GM12878 (cell line): ENCODE measurements at regions not wholly inside any gene's neighbourhood (a gene's known extent, or its start where the extent isn't known, plus 50 kb on each side); places are given as distances from the start of the nearest gene placed in this dataset.

Experiments used
- ATF7 ChIP-seq: fragments of 450-650 bp; IDR thresholded peaks from 2 replicates; pipeline ENCODE4 v1.6.1; 2016; ENCODE audit warnings: low read depth, mild to moderate bottlenecking
- BHLHE40 ChIP-seq, 2 experiments: fragments of 450-650 bp in 1 of 2; IDR thresholded peaks; 2 replicates each; pipeline ENCODE4 v1.6.1; 2011 to 2017; ENCODE audit warnings: low read depth in 2 of 2, borderline replicate concordance in 1 of 2, improper control_type of control experiment in 1 of 2, low read length in 1 of 2, mild to moderate bottlenecking in 1 of 2
- DPF2 ChIP-seq: fragments of 450-650 bp; IDR thresholded peaks from 2 replicates; pipeline ENCODE4 v1.6.1; 2017; ENCODE audit warnings: mild to moderate bottlenecking
- EGR1 ChIP-seq, 2 experiments: IDR thresholded peaks; 1 replicate in 1 of 2; 2 replicates in 1 of 2; pipeline ENCODE4 v1.6.1; 2011 to 2012; ENCODE audit warnings: low read depth in 2 of 2, low read length in 2 of 2, borderline replicate concordance in 1 of 2, mild to moderate bottlenecking in 1 of 2, moderate library complexity in 1 of 2
- EP300 ChIP-seq, 2 experiments: fragments of 150-350 bp in 1 of 2; IDR thresholded peaks; 2 replicates each; pipeline ENCODE4 v1.6.1; 2011 to 2012; ENCODE audit warnings: low read depth in 2 of 2, low read length in 2 of 2, borderline replicate concordance in 1 of 2, improper control_type of control experiment in 1 of 2, inconsistent platforms in 1 of 2; ENCODE audit not compliant: control insufficient read depth in 1 of 2
- GATAD2B ChIP-seq: fragments of 450-650 bp; conservative IDR thresholded peaks from 2 replicates; pipeline ENCODE4 v1.6.1; 2017; ENCODE audit warnings: low read depth, mild to moderate bottlenecking, moderate library complexity
- HDAC6 ChIP-seq: fragments of 200-600 bp; sonication (generic); IDR thresholded peaks from one replicate; pipeline ENCODE4 v1.8.0; 2017; ENCODE audit warnings: antibody characterized with exemption; ENCODE audit not compliant: unreplicated experiment
- KDM1A ChIP-seq: fragments of 200-600 bp; sonication (generic); IDR thresholded peaks from 2 replicates; pipeline ENCODE4 v1.6.1; 2016; ENCODE audit warnings: borderline replicate concordance
- MTA2 ChIP-seq: fragments of 450-650 bp; IDR thresholded peaks from 2 replicates; pipeline ENCODE4 v1.6.1; 2016; ENCODE audit warnings: low read depth, mild to moderate bottlenecking, moderate library complexity
- POLR2A ChIP-seq: IDR thresholded peaks from 2 replicates; pipeline ENCODE4 v1.6.1; 2011; ENCODE audit warnings: low read depth, mild to moderate bottlenecking, low read length
- POU2F2 ChIP-seq: IDR thresholded peaks from 3 replicates; pipeline ENCODE4 v1.6.1; 2011; ENCODE audit warnings: low read depth, mild to moderate bottlenecking, low read length, borderline replicate concordance
- RAD51 ChIP-seq: fragments of 450-650 bp; IDR thresholded peaks from 2 replicates; pipeline ENCODE4 v1.6.1; 2016; ENCODE audit warnings: moderate library complexity, mild to moderate bottlenecking, inconsistent platforms
- RCOR1 ChIP-seq: conservative IDR thresholded peaks from 2 replicates; pipeline ENCODE4 v1.6.1; 2012; ENCODE audit warnings: low read depth, low read length, improper control_type of control experiment
- RFX5 ChIP-seq: IDR thresholded peaks from 2 replicates; pipeline ENCODE4 v1.6.1; 2011; ENCODE audit warnings: low read depth, low read length, improper control_type of control experiment
- SIX5 ChIP-seq: IDR thresholded peaks from 2 replicates; pipeline ENCODE4 v1.6.1; 2011; ENCODE audit warnings: mild to moderate bottlenecking, low read depth, low read length, moderate library complexity; ENCODE audit not compliant: severe bottlenecking
- SMARCA5 ChIP-seq: fragments of 450-650 bp; IDR thresholded peaks from 2 replicates; pipeline ENCODE4 v1.6.1; 2017; ENCODE audit warnings: mild to moderate bottlenecking
- TCF3 ChIP-seq: IDR thresholded peaks from 2 replicates; pipeline ENCODE4 v1.6.1; 2012; ENCODE audit warnings: low read depth, mild to moderate bottlenecking, low read length, borderline replicate concordance; ENCODE audit not compliant: insufficient read depth
- TCF7 ChIP-seq: IDR thresholded peaks from 2 replicates; pipeline ENCODE4 v1.6.1; 2014; ENCODE audit warnings: antibody characterized with exemption, borderline replicate concordance
- TF ChIP-seq, protein P1 (sequence below): IDR thresholded peaks from 2 replicates; pipeline ENCODE4 v1.6.1; 2012; ENCODE audit warnings: improper control_type of control experiment, low read depth, low read length; ENCODE audit not compliant: insufficient replicate concordance
- TF ChIP-seq, protein P2 (sequence below): IDR thresholded peaks from 2 replicates; pipeline ENCODE4 v1.6.1; 2011; ENCODE audit warnings: low read depth, low read length, improper control_type of control experiment, borderline replicate concordance
- TF ChIP-seq, protein P3 (sequence below): fragments of 450-650 bp; IDR thresholded peaks from 2 replicates; pipeline ENCODE4 v1.6.1; 2016; ENCODE audit warnings: mild to moderate bottlenecking
- TF ChIP-seq, protein P4 (sequence below): IDR thresholded peaks from 2 replicates; pipeline ENCODE4 v1.6.1; 2012; ENCODE audit warnings: low read depth, low read length, improper control_type of control experiment

DNA sequence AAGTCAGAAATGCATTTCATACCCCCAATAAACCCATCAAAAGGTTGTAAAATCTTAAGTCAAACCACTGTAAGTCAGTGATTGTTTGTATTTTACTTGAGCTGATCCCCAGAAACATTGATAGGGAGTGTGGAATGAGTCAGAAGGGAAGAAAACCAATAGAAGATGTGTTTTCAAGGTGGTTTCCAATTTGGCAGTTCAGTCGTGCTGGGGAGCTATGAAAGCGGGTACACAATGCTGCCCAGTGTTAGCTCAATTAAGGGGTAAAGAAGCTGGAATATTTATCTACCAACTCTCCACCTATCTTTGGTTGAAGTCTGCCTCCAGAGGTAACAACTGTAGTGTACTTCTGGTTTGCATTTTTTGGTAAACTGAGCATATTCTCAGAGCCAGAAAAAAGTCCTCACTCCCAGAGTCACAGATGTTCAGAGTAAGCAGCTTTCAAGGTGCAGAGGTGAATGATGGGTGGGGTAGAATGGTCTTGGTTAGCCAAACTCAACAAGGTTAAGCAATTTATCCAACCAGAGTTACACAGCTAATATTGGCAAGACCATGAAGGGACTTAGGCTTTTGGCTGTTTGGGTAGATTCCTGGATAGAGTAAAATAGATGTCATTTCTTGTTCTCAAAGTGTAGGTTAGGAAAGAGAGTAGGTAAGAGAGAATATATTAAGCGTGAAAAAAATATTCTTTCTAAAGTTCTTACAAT is 202.9 kb upstream of the ADGRL2 start (continued):
- TF ChIP-seq, protein P1, sequence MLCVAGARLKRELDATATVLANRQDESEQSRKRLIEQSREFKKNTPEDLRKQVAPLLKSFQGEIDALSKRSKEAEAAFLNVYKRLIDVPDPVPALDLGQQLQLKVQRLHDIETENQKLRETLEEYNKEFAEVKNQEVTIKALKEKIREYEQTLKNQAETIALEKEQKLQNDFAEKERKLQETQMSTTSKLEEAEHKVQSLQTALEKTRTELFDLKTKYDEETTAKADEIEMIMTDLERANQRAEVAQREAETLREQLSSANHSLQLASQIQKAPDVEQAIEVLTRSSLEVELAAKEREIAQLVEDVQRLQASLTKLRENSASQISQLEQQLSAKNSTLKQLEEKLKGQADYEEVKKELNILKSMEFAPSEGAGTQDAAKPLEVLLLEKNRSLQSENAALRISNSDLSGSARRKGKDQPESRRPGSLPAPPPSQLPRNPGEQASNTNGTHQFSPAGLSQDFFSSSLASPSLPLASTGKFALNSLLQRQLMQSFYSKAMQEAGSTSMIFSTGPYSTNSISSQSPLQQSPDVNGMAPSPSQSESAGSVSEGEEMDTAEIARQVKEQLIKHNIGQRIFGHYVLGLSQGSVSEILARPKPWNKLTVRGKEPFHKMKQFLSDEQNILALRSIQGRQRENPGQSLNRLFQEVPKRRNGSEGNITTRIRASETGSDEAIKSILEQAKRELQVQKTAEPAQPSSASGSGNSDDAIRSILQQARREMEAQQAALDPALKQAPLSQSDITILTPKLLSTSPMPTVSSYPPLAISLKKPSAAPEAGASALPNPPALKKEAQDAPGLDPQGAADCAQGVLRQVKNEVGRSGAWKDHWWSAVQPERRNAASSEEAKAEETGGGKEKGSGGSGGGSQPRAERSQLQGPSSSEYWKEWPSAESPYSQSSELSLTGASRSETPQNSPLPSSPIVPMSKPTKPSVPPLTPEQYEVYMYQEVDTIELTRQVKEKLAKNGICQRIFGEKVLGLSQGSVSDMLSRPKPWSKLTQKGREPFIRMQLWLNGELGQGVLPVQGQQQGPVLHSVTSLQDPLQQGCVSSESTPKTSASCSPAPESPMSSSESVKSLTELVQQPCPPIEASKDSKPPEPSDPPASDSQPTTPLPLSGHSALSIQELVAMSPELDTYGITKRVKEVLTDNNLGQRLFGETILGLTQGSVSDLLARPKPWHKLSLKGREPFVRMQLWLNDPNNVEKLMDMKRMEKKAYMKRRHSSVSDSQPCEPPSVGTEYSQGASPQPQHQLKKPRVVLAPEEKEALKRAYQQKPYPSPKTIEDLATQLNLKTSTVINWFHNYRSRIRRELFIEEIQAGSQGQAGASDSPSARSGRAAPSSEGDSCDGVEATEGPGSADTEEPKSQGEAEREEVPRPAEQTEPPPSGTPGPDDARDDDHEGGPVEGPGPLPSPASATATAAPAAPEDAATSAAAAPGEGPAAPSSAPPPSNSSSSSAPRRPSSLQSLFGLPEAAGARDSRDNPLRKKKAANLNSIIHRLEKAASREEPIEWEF, result peak; percentile 67
- peak; percentile 54 to 55; a peak in 2 of 4 replicates for TF ChIP-seq EP300 (IDR thresholded peaks at IDR 0.05; ENCODE audit: borderline replicate concordance in 1 of 2, control insufficient read depth in 1 of 2, low read depth in 2 of 2, low read length in 2 of 2)
- TF ChIP-seq ATF7, result peak; percentile 17; the same call in 1 of the 2 replicates
- TF ChIP-seq TCF7, result no peak
- no peak for TF ChIP-seq RAD51
- no peak for TF ChIP-seq SIX5
- no peak for TF ChIP-seq HDAC6
- peak; percentile 53 for TF ChIP-seq DPF2
- TF ChIP-seq MTA2, result peak; percentile 74; the same call in 1 of the 2 replicates
- no peak for TF ChIP-seq RCOR1
- TF ChIP-seq, protein P2, sequence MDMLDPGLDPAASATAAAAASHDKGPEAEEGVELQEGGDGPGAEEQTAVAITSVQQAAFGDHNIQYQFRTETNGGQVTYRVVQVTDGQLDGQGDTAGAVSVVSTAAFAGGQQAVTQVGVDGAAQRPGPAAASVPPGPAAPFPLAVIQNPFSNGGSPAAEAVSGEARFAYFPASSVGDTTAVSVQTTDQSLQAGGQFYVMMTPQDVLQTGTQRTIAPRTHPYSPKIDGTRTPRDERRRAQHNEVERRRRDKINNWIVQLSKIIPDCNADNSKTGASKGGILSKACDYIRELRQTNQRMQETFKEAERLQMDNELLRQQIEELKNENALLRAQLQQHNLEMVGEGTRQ, result no peak
- TF ChIP-seq POLR2A, result no peak
- 0 out of 2 replicates have a peak, but pooled peaks have one; percentile 32 for TF ChIP-seq GATAD2B
- TF ChIP-seq BHLHE40 (IDR thresholded peaks at IDR 0.05; ENCODE audit: borderline replicate concordance in 1 of 2, low read depth in 2 of 2, low read length in 1 of 2), result peak; percentile 33 to 59; a peak in 2 of 4 replicates
- TF ChIP-seq, protein P3, sequence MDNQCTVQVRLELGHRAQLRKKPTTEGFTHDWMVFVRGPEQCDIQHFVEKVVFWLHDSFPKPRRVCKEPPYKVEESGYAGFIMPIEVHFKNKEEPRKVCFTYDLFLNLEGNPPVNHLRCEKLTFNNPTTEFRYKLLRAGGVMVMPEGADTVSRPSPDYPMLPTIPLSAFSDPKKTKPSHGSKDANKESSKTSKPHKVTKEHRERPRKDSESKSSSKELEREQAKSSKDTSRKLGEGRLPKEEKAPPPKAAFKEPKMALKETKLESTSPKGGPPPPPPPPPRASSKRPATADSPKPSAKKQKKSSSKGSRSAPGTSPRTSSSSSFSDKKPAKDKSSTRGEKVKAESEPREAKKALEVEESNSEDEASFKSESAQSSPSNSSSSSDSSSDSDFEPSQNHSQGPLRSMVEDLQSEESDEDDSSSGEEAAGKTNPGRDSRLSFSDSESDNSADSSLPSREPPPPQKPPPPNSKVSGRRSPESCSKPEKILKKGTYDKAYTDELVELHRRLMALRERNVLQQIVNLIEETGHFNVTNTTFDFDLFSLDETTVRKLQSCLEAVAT, result 0 out of 2 replicates have a peak, but pooled peaks have one; percentile 19
- no peak for TF ChIP-seq POU2F2
- TF ChIP-seq SMARCA5, result 0 out of 2 replicates have a peak, but pooled peaks have one; percentile 46
- TF ChIP-seq, protein P4, sequence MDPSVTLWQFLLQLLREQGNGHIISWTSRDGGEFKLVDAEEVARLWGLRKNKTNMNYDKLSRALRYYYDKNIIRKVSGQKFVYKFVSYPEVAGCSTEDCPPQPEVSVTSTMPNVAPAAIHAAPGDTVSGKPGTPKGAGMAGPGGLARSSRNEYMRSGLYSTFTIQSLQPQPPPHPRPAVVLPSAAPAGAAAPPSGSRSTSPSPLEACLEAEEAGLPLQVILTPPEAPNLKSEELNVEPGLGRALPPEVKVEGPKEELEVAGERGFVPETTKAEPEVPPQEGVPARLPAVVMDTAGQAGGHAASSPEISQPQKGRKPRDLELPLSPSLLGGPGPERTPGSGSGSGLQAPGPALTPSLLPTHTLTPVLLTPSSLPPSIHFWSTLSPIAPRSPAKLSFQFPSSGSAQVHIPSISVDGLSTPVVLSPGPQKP, result no peak
- TF ChIP-seq KDM1A, result no peak
- no peak for TF ChIP-seq RFX5
- TF ChIP-seq EGR1 (IDR thresholded peaks at IDR 0.05; ENCODE audit: borderline replicate concordance in 1 of 2, low read depth in 2 of 2, low read length in 2 of 2), result no peak
- no peak for TF ChIP-seq TCF3
